Activated CD4-positive, alpha-beta T cell treated with anti-CD3 and anti-CD28 coated beads for 36 hours (primary cell): ENCODE measurements at regions not wholly inside any gene's neighbourhood (a gene's known extent, or its start where the extent isn't known, plus 50 kb on each side); places are given as distances from the start of the nearest gene placed in this dataset.

ENCODE experiments used
- ATAC-seq: fragments of 200-7000 bp; cut with Tn5 transposase; one replicate; pipeline ENCODE4 v1.10.0; 2021; ENCODE audit warnings: mild to moderate bottlenecking, moderate library complexity
- CTCF ChIA-PET: fragments of 350-600 bp; sonication (Branson Sonifier 250); formaldehyde crosslinking; loops from one replicate; lab custom pipeline; 2021; ENCODE audit warnings: antibody characterized with exemption; lab: Charles Lee
- POLR2A ChIA-PET: fragments of 350-600 bp; sonication (Branson Sonifier 250); formaldehyde crosslinking; loops from one replicate; lab custom pipeline; 2021; ENCODE audit warnings: antibody characterized with exemption, inconsistent platforms; lab: Charles Lee
- DNase-seq: peaks from one replicate; pipeline ENCODE4 v3.0.0-alpha.2; 2020
- H3K27ac Mint-ChIP-seq: one replicate; pipeline ENCODE4 v1.8.0; 2021; ENCODE audit warnings: mixed read lengths
- H3K27me3 Mint-ChIP-seq: one replicate; pipeline ENCODE4 v1.8.0; 2021; ENCODE audit warnings: mixed read lengths
- H3K36me3 Mint-ChIP-seq: one replicate; pipeline ENCODE4 v1.8.0; 2021; ENCODE audit warnings: low read depth, mixed read lengths
- H3K4me1 Mint-ChIP-seq: one replicate; pipeline ENCODE4 v1.8.0; 2021; ENCODE audit warnings: mixed read lengths
- H3K4me3 Mint-ChIP-seq: one replicate; pipeline ENCODE4 v1.8.0; 2021; ENCODE audit warnings: mild to moderate bottlenecking, moderate library complexity, mixed read lengths
- H3K9me3 Mint-ChIP-seq: one replicate; pipeline ENCODE4 v1.8.0; 2021; ENCODE audit warnings: low read depth, mixed read lengths
- intact Hi-C, 2 experiments: fragments of 100-400 bp; cut with DNase I in 1 of 2; cut with micrococcal nuclease in 1 of 2; formaldehyde crosslinking; loops; one replicate each; pipeline versions ENCODE4 v1.14.2 to v1.15.1; 2022 to 2024; cut with DNase I, micrococcal nuclease

DNA sequence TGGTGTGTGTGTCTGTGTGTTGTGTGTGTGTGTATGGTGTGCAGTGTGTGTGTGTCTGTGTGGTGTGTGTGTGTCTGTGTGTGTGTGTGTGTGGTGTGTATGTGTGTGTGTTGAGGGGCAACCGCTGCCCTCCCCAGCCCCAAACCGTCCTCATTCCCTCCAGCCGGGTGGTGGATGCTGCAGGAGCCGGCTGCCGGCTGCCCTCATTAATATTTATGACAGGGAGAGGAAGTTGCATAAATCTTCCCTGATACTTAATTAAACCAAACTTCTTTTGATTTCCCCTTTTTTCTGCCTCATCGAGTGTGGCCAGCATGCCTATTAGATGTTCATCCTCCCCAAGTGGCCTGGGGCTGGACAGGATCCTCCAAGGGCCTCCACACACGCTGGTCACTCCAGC is 121.4 kb upstream of the MVB12B start:
- intact Hi-C loops = no loop called here
- no peak for DNase-seq
- ChIA-PET CTCF (no interaction called here), POLR2A (no interaction called here)
- Mint-ChIP-seq H3K27me3 (peaks cover 31% of the 10 kb centered on the region), H3K36me3 (no peaks in the 10 kb centered on the region), H3K4me3 (no peak overlapping the region), H3K9me3 (no peaks in the 10 kb centered on the region), H3K4me1 (no peaks in the 10 kb centered on the region), H3K27ac (no peak overlapping the region)
- no peak for ATAC-seq

DNA sequence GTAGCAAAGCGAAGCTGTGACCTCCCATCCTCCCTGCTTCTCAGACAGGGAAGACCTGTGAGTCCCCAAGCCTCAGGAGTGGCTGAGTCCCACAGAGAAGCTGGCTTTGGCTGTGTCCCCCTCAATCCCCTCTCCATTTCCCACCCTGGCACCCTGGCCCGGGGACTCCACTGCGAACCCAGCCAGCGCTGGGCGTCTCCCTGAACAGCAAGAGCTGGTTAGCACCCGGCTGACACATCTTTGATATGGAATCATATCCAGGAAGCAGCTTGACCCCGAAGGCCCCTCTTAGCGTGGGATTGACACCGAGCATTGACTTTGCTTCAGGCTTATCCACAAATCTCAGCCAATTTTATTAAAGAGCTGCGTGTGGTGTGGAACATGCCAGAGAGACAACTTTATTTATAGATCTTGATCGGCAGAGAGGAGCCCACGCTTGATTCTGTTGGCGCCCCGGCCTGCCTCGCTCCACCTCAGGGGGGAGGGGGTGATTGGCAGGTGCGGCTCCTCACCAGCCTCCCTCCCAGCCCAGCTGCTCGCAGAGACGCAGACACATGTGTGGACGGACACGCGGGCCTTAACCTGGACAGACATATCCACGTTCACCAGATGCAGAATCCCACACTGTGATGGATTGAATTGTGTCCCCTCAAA is 120.7 kb upstream of the MVB12B start:
- no peak for DNase-seq
- Mint-ChIP-seq H3K27ac (no peak overlapping the region), H3K27me3 (peaks cover 27% of the 10 kb centered on the region), H3K9me3 (no peaks in the 10 kb centered on the region), H3K36me3 (no peaks in the 10 kb centered on the region), H3K4me3 (no peak overlapping the region), H3K4me1 (no peaks in the 10 kb centered on the region)
- POLR2A ChIA-PET = no interaction called here
- intact Hi-C loops = no loop called here
- ATAC-seq = no peak
- CTCF ChIA-PET = no interaction called here

DNA sequence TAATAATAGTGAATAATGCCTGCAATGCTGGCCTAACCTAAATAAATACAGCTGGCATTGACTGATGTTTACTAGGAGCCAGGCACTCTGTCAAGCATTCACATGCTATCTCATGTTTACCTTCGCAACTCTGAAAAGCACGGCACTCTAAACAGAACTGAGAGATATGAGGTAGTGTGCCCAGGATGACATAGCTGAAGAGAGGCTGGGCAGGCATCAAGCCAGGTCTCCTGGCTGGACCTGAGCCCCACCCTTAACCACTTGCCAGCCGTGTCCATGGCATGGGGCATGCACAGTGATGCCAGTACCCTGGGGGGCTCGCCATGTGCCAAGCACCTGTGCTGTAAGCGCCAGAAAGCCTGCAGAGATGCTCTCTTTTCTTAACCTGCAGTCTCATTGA is 119.4 kb upstream of the MVB12B start:
- CTCF ChIA-PET = interaction anchor here (0.6 kb wide), 1 partner anchor 17 kb away, joined by 3 read pairs; no protein-coding TSS in a partner anchor
- intact Hi-C loops = no loop called here
- Mint-ChIP-seq H3K27ac (no peak overlapping the region), H3K27me3 (peaks cover 25% of the 10 kb centered on the region), H3K36me3 (no peaks in the 10 kb centered on the region), H3K4me3 (no peak overlapping the region), H3K9me3 (no peaks in the 10 kb centered on the region), H3K4me1 (no peaks in the 10 kb centered on the region)
- POLR2A ChIA-PET = interaction anchor here (0.6 kb wide), 1 partner anchor 193 kb away, joined by 5 read pairs; no protein-coding TSS in a partner anchor
- ATAC-seq (no peak), DNase-seq (no peak)

DNA sequence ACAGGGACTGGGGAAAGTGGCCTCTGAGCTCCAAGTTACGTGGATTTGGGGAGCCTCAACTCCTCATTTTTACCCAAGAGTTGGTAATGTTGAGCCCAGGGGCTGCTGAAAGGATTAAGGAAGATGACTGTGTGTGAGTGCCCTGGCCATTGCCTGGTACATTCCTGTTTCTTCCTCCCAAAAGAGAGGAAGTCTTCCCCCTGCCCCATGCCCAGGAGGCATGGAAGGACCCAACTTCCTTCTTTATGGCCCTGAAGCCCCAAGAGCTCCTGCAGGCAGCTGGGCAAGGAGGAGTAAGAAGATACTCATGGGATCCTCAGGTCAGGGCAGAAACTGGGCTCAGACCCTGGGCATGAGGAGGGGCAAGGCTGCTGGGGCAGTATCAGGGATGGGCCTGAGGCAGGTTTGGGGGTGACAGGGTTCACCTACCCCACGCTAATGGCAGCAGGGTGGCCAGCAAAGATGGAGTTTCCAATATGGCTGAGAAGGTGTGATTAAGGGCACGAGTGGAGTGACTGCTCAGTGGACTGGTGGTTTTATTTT is 118.3 kb upstream of the MVB12B start:
- Mint-ChIP-seq H3K27ac (no peak overlapping the region), H3K4me1 (no peaks in the 10 kb centered on the region), H3K27me3 (peaks cover 18% of the 10 kb centered on the region), H3K9me3 (no peaks in the 10 kb centered on the region), H3K4me3 (no peak overlapping the region), H3K36me3 (no peaks in the 10 kb centered on the region)
- intact Hi-C loops = no loop called here
- POLR2A ChIA-PET = interaction anchor here (0.6 kb wide), 2 partner anchors 120 to 1591 kb away, joined by 3 to 6 read pairs; no protein-coding TSS in a partner anchor
- no peak for ATAC-seq
- CTCF ChIA-PET = no interaction called here
- DNase-seq = no peak

DNA sequence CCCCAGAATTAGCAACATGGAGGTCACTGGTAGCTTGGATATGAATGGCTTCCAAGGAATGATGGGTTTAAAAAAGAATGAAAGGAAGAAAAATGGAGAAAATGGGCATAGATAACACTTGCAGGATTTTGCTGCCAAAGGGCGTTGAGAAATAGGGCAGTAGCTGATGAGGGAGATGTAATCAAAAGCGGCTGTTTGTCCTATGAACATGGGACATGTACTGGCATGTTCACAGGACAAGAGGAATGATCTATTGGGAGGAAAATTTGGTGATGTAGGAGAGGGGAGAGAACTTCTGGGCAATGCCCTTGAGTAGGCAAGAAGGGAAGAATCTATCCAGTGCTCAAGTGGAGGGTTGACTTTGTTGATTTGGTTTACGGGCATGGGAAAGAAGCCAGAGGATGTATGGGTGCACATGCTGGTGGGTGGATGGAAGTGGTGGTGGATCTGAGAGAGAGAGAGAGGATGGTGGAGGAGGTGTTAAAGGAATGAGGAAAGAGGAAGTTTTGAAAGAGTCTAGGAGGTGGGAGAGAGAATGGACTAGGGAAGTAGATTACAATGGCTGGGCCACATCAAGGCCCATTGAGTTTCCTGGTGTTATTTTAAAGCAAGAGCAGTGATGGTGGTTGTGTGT is 115.1 kb upstream of the MVB12B start:
- Mint-ChIP-seq H3K4me1 (no peaks in the 10 kb centered on the region), H3K27ac (no peak overlapping the region), H3K27me3 (peaks cover 27% of the 10 kb centered on the region), H3K36me3 (no peaks in the 10 kb centered on the region), H3K9me3 (peaks cover 6% of the 10 kb centered on the region), H3K4me3 (no peak overlapping the region)
- CTCF ChIA-PET = no interaction called here
- intact Hi-C loops = no loop called here
- DNase-seq (no peak), ATAC-seq (no peak)
- POLR2A ChIA-PET = no interaction called here

DNA sequence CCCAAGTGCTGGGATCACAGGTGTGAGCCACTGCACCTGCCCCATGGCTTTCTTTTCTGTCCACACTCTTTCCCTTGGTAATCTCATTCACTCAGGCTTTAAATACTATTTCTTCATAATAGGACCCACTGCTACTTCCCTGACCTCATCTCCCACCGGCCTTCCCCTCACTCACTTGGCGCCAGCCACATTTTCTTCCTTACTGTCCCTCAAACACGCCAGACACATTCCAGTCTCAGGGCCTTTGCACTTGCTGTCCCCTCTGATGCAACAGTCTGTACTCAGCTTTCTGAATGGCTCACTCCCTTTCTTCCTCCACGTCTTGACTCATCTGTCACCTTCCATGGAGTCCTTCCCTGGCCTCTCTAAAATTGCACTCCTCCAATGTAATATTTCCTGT is 111.1 kb upstream of the MVB12B start:
- ChIA-PET POLR2A (no interaction called here), CTCF (no interaction called here)
- intact Hi-C loops = no loop called here
- H3K9me3 Mint-ChIP-seq = peaks cover 6% of the 10 kb centered on the region
- no peak overlapping the region for H3K4me3 Mint-ChIP-seq
- H3K36me3 Mint-ChIP-seq = no peaks in the 10 kb centered on the region
- ATAC-seq (no peak), DNase-seq (no peak)
- no peak overlapping the region for H3K27ac Mint-ChIP-seq
- H3K4me1 Mint-ChIP-seq = no peaks in the 10 kb centered on the region
- peaks cover 38% of the 10 kb centered on the region for H3K27me3 Mint-ChIP-seq

DNA sequence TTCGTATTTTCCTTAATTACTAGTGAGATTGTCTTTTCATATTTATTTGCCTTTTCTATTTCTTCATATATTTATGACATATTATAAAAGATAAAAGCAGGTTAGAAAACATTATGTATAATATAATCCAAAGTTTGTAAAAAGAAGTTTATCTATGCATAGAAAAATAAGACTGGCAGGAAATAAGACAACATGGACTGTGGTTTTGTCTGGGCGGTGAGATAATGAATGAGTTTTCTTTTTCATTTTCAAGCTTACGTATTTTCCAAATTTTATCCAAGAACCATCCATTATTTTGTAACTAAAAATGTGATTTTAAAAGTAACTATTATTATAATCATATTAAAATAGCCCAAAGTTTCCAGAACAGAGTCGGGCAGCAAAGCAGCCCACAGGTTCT is 109.8 kb upstream of the MVB12B start:
- ChIA-PET POLR2A (no interaction called here), CTCF (interaction anchor here (0.6 to 1.0 kb wide), 2 partner anchors 18 to 275 kb away, joined by 3 to 4 read pairs; no protein-coding TSS in a partner anchor)
- no peak overlapping the region for H3K4me3 Mint-ChIP-seq
- H3K9me3 Mint-ChIP-seq = peaks cover 6% of the 10 kb centered on the region
- H3K4me1 Mint-ChIP-seq = no peaks in the 10 kb centered on the region
- intact Hi-C loops = no loop called here
- H3K27ac Mint-ChIP-seq = no peak overlapping the region
- peaks cover 48% of the 10 kb centered on the region for H3K27me3 Mint-ChIP-seq
- DNase-seq (no peak), ATAC-seq (no peak)
- H3K36me3 Mint-ChIP-seq = no peaks in the 10 kb centered on the region

DNA sequence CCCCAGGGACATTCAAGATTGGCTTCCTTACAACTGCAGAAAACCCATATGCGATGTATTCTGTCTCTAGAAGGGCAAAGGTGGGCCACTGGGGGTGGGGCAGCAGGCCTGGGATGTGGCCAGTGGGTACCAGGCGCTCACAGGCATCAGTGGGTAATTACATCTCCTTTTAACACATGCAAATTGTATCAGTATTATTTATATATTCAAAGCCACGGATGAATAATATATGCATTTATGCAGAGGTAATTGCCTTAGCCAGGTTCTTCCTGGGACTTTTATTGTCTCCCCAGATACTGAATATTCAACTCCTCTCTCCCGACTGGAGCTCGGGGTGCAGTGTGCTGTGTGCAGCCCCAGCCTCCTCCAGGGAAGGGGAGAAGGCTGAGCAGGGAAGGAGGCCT is 109.4 kb upstream of the MVB12B start:
- Mint-ChIP-seq H3K27ac (no peak overlapping the region), H3K36me3 (no peaks in the 10 kb centered on the region), H3K27me3 (peaks cover 52% of the 10 kb centered on the region), H3K4me3 (no peak overlapping the region), H3K9me3 (peaks cover 6% of the 10 kb centered on the region), H3K4me1 (no peaks in the 10 kb centered on the region)
- ChIA-PET POLR2A (interaction anchor here (0.7 kb wide), 1 partner anchor 35 kb away, joined by 3 read pairs; no protein-coding TSS in a partner anchor), CTCF (interaction anchor here (1.0 kb wide), 1 partner anchor 275 kb away, joined by 4 read pairs; no protein-coding TSS in a partner anchor)
- intact Hi-C loops = no loop called here
- ATAC-seq (no peak), DNase-seq (no peak)

DNA sequence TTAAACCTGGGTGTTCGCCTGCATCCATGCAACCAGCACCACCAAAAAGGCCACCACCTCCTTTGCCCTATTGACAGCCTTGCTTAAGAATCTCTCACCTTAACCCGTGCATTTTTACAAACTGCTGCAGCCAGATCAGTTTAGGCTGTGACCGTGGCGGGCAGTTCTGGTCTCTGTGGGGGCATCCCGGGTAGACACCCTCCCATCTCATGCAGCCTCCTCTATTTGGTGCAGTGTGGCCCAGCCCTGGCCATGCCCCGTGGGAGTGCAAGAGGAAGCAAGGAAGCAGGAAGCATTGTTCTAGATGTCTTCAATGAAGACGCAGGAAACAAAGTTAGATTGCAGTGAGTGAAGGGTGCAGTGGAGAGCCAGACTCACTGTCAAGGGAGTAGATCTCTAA is 108.8 kb upstream of the MVB12B start:
- Mint-ChIP-seq H3K4me1 (no peaks in the 10 kb centered on the region), H3K4me3 (no peak overlapping the region), H3K27ac (no peak overlapping the region), H3K27me3 (peaks cover 54% of the 10 kb centered on the region), H3K9me3 (peaks cover 6% of the 10 kb centered on the region), H3K36me3 (no peaks in the 10 kb centered on the region)
- POLR2A ChIA-PET = interaction anchor here (0.7 kb wide), 1 partner anchor 36 kb away, joined by 3 read pairs; no protein-coding TSS in a partner anchor
- intact Hi-C loops = no loop called here
- DNase-seq (no peak), ATAC-seq (no peak)
- CTCF ChIA-PET = no interaction called here

DNA sequence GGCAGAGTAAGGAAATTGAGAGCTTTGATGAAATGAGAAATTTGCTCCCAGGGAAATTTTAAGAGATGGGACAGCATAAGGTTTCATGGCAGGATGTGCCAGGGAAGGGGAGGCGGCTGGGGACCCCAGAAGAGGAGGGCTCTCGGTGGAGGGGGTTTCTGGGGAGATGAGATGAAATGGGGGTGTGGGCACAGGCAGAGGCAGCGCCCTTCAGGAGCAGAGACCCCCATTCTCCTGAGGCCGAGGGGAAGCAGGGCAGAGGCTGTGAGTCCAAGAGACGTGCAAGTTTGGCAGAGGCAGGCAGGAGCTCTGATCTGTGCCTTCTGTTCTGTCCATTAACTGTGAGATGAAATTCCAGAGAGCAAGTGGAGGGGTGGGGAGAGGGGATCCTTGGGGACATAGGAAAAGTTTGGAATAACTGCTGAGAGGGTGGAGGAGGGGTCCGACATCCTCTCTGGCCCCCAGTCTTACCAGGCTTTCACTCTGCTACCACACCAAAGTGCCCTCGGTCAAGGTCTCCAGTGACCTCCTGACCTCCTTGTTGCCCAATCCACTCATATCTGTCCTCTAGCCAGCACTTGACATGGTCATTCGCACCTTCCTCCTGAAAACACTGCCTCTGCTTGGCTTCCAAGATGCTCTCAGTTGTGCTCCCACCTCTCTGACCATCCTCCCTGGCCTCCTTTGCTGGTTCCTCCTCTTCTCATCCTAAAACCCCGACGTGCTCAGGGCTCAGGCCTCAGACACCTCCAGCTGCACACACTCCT is 108.1 kb upstream of the MVB12B start:
- H3K9me3 Mint-ChIP-seq = peaks cover 6% of the 10 kb centered on the region
- ATAC-seq (no peak), DNase-seq (no peak)
- ChIA-PET CTCF (no interaction called here), POLR2A (no interaction called here)
- H3K4me3 Mint-ChIP-seq = no peak overlapping the region
- H3K27me3 Mint-ChIP-seq = peaks cover 54% of the 10 kb centered on the region
- intact Hi-C loops = no loop called here
- H3K36me3 Mint-ChIP-seq = no peaks in the 10 kb centered on the region
- H3K4me1 Mint-ChIP-seq = no peaks in the 10 kb centered on the region
- H3K27ac Mint-ChIP-seq = no peak overlapping the region

DNA sequence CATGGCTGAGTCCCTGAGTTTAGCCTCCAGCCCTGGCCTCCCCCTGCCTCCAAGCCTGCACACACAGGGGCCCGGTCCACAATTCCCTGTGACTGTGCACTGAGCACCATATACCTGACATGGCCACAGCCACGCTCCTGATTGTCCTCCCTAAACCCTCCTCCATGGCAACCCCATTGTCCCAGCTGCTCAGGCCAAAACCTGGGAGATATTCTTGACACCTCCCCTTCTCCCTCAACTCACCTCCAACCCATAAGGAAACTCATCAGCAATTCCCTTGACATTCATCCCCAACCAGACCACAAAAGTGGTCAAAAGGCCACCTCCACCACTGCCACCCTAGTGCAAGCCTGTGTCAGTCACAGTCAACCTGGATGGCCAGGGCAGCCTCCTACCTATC is 107.5 kb upstream of the MVB12B start:
- H3K36me3 Mint-ChIP-seq = no peaks in the 10 kb centered on the region
- H3K9me3 Mint-ChIP-seq = peaks cover 5% of the 10 kb centered on the region
- H3K4me3 Mint-ChIP-seq = no peak overlapping the region
- peaks cover 60% of the 10 kb centered on the region for H3K27me3 Mint-ChIP-seq
- DNase-seq (no peak), ATAC-seq (no peak)
- CTCF ChIA-PET = interaction anchor here (0.6 kb wide), 1 partner anchor 811 kb away, joined by 3 read pairs; no protein-coding TSS in a partner anchor
- no peak overlapping the region for H3K27ac Mint-ChIP-seq
- H3K4me1 Mint-ChIP-seq = no peaks in the 10 kb centered on the region
- POLR2A ChIA-PET = no interaction called here
- intact Hi-C loops = no loop called here
